IMR-90 (cell line): ENCODE measurements at regions not wholly inside any gene's neighbourhood (a gene's known extent, or its start where the extent isn't known, plus 50 kb on each side); places are given as distances from the start of the nearest gene placed in this dataset.

Source experiments
- ATAC-seq: fragments of 200-7000 bp; cut with Tn5 transposase; 2 replicates; pipeline ENCODE4 v1.9.1; 2020; ENCODE audit warnings: low read depth, mild to moderate bottlenecking, moderate library complexity
- BruUV-seq: library from RNA; stranded (reverse); fragments of 400-500 nt; replicated peaks from 2 replicates; lab custom pipeline; 2021; lab: Mats Ljungman, UMichigan
- CTCF ChIA-PET: fragments of 300-600 bp; formaldehyde crosslinking; extraction: SDS; loops from one replicate; lab custom pipeline; 2021; ENCODE audit warnings: antibody characterized with exemption; lab: Yijun Ruan, JAX
- POLR2A ChIA-PET: fragments of 300-600 bp; sonication (Branson Sonifier 250); formaldehyde crosslinking; loops from one replicate; lab custom pipeline; 2022; ENCODE audit warnings: antibody characterized with exemption; ENCODE audit not compliant: unreplicated experiment; lab: Charles Lee
- DNase-seq: peaks from one replicate; pipeline ENCODE4 v3.0.0; 2013
- H2AFZ ChIP-seq: replicated peaks from 2 replicates; pipeline ENCODE3; 2013; ENCODE audit warnings: low read length, mild to moderate bottlenecking; ENCODE audit not compliant: poor library complexity
- H2AK5ac ChIP-seq: 2 replicates; pipeline ENCODE4 v1.6.1; 2013; ENCODE audit warnings: low read depth, low read length, inconsistent platforms
- H2AK9ac ChIP-seq: replicated peaks from 2 replicates; pipeline ENCODE3; 2013; ENCODE audit warnings: mild to moderate bottlenecking, low read depth, low read length, moderate library complexity; ENCODE audit not compliant: poor library complexity
- H2BK120ac ChIP-seq: 2 replicates; pipeline ENCODE4 v1.6.1; 2013; ENCODE audit warnings: low read depth, low read length, inconsistent platforms
- H2BK15ac ChIP-seq: 3 replicates; pipeline ENCODE4 v1.6.1; 2013; ENCODE audit warnings: low read depth, low read length, inconsistent platforms
- H2BK20ac ChIP-seq: 2 replicates; pipeline ENCODE4 v1.6.1; 2013; ENCODE audit warnings: low read depth, mild to moderate bottlenecking, inconsistent platforms, low read length, moderate library complexity
- H2BK5ac ChIP-seq: 2 replicates; pipeline ENCODE4 v1.6.1; 2013; ENCODE audit warnings: mild to moderate bottlenecking, low read depth, low read length, inconsistent platforms; ENCODE audit not compliant: poor library complexity, severe bottlenecking
- H3K14ac ChIP-seq: replicated peaks from 2 replicates; pipeline ENCODE4 v1.6.1; 2013; ENCODE audit warnings: low read depth, low read length, inconsistent platforms
- H3K18ac ChIP-seq: 2 replicates; pipeline ENCODE4 v1.6.1; 2013; ENCODE audit warnings: low read depth, low read length, control low read depth
- H3K23ac ChIP-seq: 2 replicates; pipeline ENCODE4 v1.6.1; 2013; ENCODE audit warnings: low read depth, low read length, inconsistent platforms
- H3K27ac ChIP-seq: 2 replicates; pipeline ENCODE4 v1.5.1; 2013; ENCODE audit warnings: mild to moderate bottlenecking, control low read depth, low read length; ENCODE audit not compliant: insufficient read depth
- H3K27me3 ChIP-seq: 2 replicates; pipeline ENCODE4 v1.6.1; 2013; ENCODE audit warnings: low read length; ENCODE audit not compliant: control insufficient read depth, insufficient read depth
- H3K36me3 ChIP-seq: 2 replicates; pipeline ENCODE4 v1.6.1; 2013; ENCODE audit warnings: low read length, mixed read lengths; ENCODE audit not compliant: control insufficient read depth, insufficient read depth
- H3K4ac ChIP-seq: 2 replicates; pipeline ENCODE4 v1.6.1; 2013; ENCODE audit warnings: low read depth, low read length, inconsistent platforms
- H3K4me1 ChIP-seq: 2 replicates; pipeline ENCODE4 v1.6.1; 2013; ENCODE audit warnings: low read length, mixed read lengths; ENCODE audit not compliant: control insufficient read depth, insufficient read depth
- H3K4me2 ChIP-seq: 2 replicates; pipeline ENCODE4 v1.6.1; 2013; ENCODE audit warnings: low read depth, mild to moderate bottlenecking, control low read depth, low read length, moderate library complexity
- H3K4me3 ChIP-seq: 2 replicates; pipeline ENCODE4 v1.5.1; 2013; ENCODE audit warnings: low read depth, mild to moderate bottlenecking, control low read depth, low read length, moderate library complexity; ENCODE audit not compliant: insufficient read depth
- H3K56ac ChIP-seq: 2 replicates; pipeline ENCODE4 v1.6.1; 2013; ENCODE audit warnings: low read length, inconsistent platforms; ENCODE audit not compliant: insufficient read depth; ENCODE audit errors: extremely low read depth
- H3K79me1 ChIP-seq, 2 experiments: 2 replicates each; pipeline ENCODE4 v1.6.1; 2013; ENCODE audit warnings: low read length in 2 of 2, inconsistent platforms in 1 of 2, low read depth in 1 of 2
- H3K9ac ChIP-seq: 2 replicates; pipeline ENCODE4 v1.6.1; 2013; ENCODE audit warnings: low read depth, low read length, control low read depth
- H3K9me1 ChIP-seq: 2 replicates; pipeline ENCODE4 v1.6.1; 2013; ENCODE audit warnings: low read length, inconsistent platforms; ENCODE audit not compliant: insufficient read depth
- H3K9me3 ChIP-seq: 2 replicates; pipeline ENCODE4 v1.6.1; 2013; ENCODE audit warnings: low read length; ENCODE audit not compliant: control insufficient read depth, insufficient read depth
- H4K20me1 ChIP-seq: 2 replicates; pipeline ENCODE4 v1.6.1; 2013; ENCODE audit warnings: low read length, inconsistent platforms; ENCODE audit not compliant: insufficient read depth
- H4K5ac ChIP-seq: 2 replicates; pipeline ENCODE4 v1.6.1; 2013; ENCODE audit warnings: mild to moderate bottlenecking, low read depth, low read length, control low read depth
- H4K8ac ChIP-seq, 2 experiments: 2 replicates each; pipeline ENCODE4 v1.6.1; 2013; ENCODE audit warnings: low read depth in 2 of 2, low read length in 2 of 2, control low read depth in 1 of 2, inconsistent platforms in 1 of 2
- H4K91ac ChIP-seq: 2 replicates; pipeline ENCODE4 v1.6.1; 2013; ENCODE audit warnings: low read depth, low read length, inconsistent platforms; ENCODE audit not compliant: insufficient read depth
- BHLHE40 ChIP-seq: fragments of 150-350 bp; IDR thresholded peaks from 2 replicates; pipeline ENCODE4 v1.6.1; 2016; ENCODE audit warnings: mild to moderate bottlenecking, low read depth, low read length
- CTCF ChIP-seq: conservative IDR thresholded peaks from 2 replicates; pipeline ENCODE4 v1.5.1; 2012; ENCODE audit warnings: mild to moderate bottlenecking, low read depth, low read length, improper control_type of control experiment
- FOS ChIP-seq: fragments of 150-350 bp; IDR thresholded peaks from 2 replicates; pipeline ENCODE4 v1.6.1; 2016; ENCODE audit warnings: low read depth, low read length
- MAFK ChIP-seq: IDR thresholded peaks from 2 replicates; pipeline ENCODE4 v1.6.1; 2012; ENCODE audit warnings: low read depth, low read length, improper control_type of control experiment
- MXI1 ChIP-seq: IDR thresholded peaks from 2 replicates; pipeline ENCODE4 v1.6.1; 2012; ENCODE audit warnings: low read depth, mild to moderate bottlenecking, low read length, moderate library complexity, borderline replicate concordance
- POLR2A ChIP-seq: IDR thresholded peaks from 2 replicates; pipeline ENCODE4 v1.6.1; 2012; ENCODE audit warnings: mild to moderate bottlenecking, low read depth, low read length
- RCOR1 ChIP-seq: IDR thresholded peaks from 2 replicates; pipeline ENCODE4 v1.6.1; 2012; ENCODE audit warnings: mild to moderate bottlenecking, low read length, improper control_type of control experiment; ENCODE audit not compliant: insufficient replicate concordance
- RFX5 ChIP-seq: IDR thresholded peaks from 2 replicates; pipeline ENCODE4 v1.8.0; 2012; ENCODE audit warnings: low read depth, mild to moderate bottlenecking, low read length, moderate library complexity
- WGBS, 2 experiments: methylation state at CpG; one replicate each; pipeline versions ENCODE4 v1.1.5 to v1.1.7; 2013; ENCODE audit warnings: missing lambda C conversion rate in 2 of 2; ENCODE audit not compliant: insufficient read length in 1 of 2; ENCODE audit errors: extremely low coverage in 2 of 2; 5-methylcytosine and 5-hydroxymethylcytosine counted together
- dilution Hi-C: fragments of 300-500 bp; cut with HindIII; formaldehyde crosslinking; loops from one replicate; pipeline ENCODE4 v1.14.3; 2018; ENCODE audit warnings: low sequenced_read_pairs; ENCODE audit not compliant: unreplicated experiment
- in situ Hi-C: fragments of 300-500 bp; cut with MboI; formaldehyde crosslinking; loops from 3 replicates; pipeline ENCODE4 v1.14.3; 2019; ENCODE audit warnings: low sequenced_read_pairs, inconsistent platforms, mixed read lengths
- intact Hi-C: fragments of 100-400 bp; cut with micrococcal nuclease; formaldehyde crosslinking; loops from 2 replicates; pipeline ENCODE4 v1.10.0; 2022

- ATAC-seq, result no peak
- POLR2A ChIA-PET, result no interaction called here
- CTCF ChIA-PET, result no interaction called here
These were observed 56.5 kb upstream of the CTPS1 start for GRCh38 chr1:40922969-40923368.

More at GRCh38 chr1:40922969-40923368, 56.5 kb upstream of the CTPS1 start:
- H4K91ac ChIP-seq, result no peak overlapping the region
- no TSS peak for BruUV-seq
- H3K27me3 ChIP-seq, result peaks cover 16% of the 10 kb centered on the region
- no peak overlapping the region for H2BK120ac ChIP-seq
- no peaks in the 10 kb centered on the region for H3K36me3 ChIP-seq
- peak overlapping the region; percentile 49 for H2AFZ ChIP-seq
- no peaks in the 10 kb centered on the region for H4K20me1 ChIP-seq
- dilution Hi-C loops, result no loop called here
- intact Hi-C loops, result no loop called here
- no peaks in the 10 kb centered on the region for H3K9me3 ChIP-seq
- H3K4me2 ChIP-seq, result no peak overlapping the region
- H4K5ac ChIP-seq, result no peak overlapping the region
- in situ Hi-C loops, result no loop called here
- H3K27ac ChIP-seq, result no peak overlapping the region
- H4K8ac ChIP-seq, result no peak overlapping the region
- no peak overlapping the region for H2AK9ac ChIP-seq
- no peak overlapping the region for H3K4ac ChIP-seq
- no peak overlapping the region for H2BK15ac ChIP-seq
- no peaks in the 10 kb centered on the region for H3K9me1 ChIP-seq
- no peak for TF ChIP-seq BHLHE40
- TF ChIP-seq FOS, result no peak
- TF ChIP-seq MXI1, result no peak
- no peak for TF ChIP-seq RFX5
- no peak for TF ChIP-seq MAFK
- TF ChIP-seq POLR2A, result no peak
- no peak for TF ChIP-seq RCOR1
- no peak for TF ChIP-seq CTCF
- DNase-seq, result no peak
- H3K9ac ChIP-seq, result no peak overlapping the region
- no peak overlapping the region for H3K23ac ChIP-seq
- H2BK20ac ChIP-seq, result no peak overlapping the region
- no peaks in the 10 kb centered on the region for H3K79me1 ChIP-seq
- H3K4me3 ChIP-seq, result no peak overlapping the region
- WGBS, 2 experiments, result 83% methylated on average over 2 of the region's 11 CpGs; no CpG with 5 or more reads in 1 of the 2 experiments
- no peak overlapping the region for H3K18ac ChIP-seq
- no peak overlapping the region for H2BK5ac ChIP-seq
- no peak overlapping the region for H3K56ac ChIP-seq
- no peak overlapping the region for H2AK5ac ChIP-seq
- no peak overlapping the region for H3K14ac ChIP-seq
- H3K4me1 ChIP-seq, result no peaks in the 10 kb centered on the region
